Activated CD4-positive, alpha-beta T cell treated with anti-CD3 and anti-CD28 coated beads, Interleukin-2, amount 50 U/mL, for 16 hours (primary cell): ENCODE measurements at regions not wholly inside any gene's neighbourhood (a gene's known extent, or its start where the extent isn't known, plus 50 kb on each side); places are given as distances from the start of the nearest gene placed in this dataset.
"Not testable (repeated sequence)": the region's sequence is repeated elsewhere in the genome, so short reads cannot be mapped to it uniquely, and the experiment has no call there.

Source experiments
- DNase-seq: peaks from one replicate; pipeline ENCODE4 v3.0.0-alpha.2; 2020

GRCh38 chr6:74256781-74257180, 560.8 kb downstream of the CD109 start:
- no peak for DNase-seq

DNA sequence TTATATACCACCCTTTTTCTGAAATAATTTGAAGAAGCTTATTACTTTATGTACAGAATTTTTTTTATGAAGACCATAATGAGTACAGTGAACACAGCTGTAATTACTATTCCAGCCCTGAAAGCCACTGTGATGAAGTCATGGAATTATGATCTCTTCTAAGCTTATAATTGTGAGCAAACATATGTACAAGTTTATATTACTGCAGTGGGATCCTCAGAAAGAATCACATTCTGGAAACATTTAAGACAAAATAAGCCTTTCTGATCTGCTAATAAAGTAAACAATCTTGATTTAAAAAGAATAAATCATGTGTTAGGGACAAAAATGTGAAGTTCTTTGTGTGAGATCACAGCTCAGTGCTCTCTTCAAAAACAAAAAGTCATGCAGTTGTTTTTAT, 560.4 kb downstream of the CD109 start:
- no peak for DNase-seq

DNA sequence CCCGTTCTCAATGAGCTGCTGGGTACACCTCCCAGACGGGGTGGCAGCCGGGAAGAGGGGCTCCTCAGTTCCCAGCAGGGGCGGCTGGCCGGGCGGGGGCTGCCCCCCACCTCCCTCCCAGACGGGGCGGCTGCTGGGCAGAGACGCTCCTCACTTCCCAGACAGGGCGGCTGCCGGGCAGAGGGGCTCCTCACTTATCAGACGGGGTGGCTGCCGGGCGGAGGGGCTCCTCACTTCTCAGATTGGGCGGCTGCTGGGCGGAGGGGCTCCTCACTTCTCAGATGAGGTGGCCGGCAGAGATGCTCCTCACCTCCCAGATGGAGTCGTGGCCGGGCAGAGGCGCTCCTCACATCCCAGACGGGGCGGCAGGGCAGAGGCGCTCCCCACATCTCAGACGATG, 559.0 kb downstream of the CD109 start:
- not testable (repeated sequence) for DNase-seq

DNA sequence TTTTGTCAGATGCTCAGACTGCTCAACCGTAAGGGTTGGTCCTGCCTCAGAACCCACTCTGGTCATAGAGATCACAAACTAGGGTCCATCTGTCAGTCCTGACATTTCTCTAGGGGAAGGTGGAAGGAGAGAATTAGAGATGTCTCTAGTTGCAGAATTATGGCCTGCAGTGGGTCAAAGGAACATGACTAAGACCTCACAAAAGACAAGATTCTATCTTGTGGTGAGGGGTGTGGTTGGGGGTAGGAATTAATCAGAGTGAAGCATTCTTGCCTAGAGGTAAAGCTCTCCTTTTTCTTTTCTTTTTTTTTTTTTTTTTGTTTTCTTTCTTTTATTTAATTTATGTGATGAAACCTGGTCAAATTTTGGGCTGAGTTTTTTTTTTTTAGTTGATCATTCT, 558.1 kb downstream of the CD109 start:
- DNase-seq = not testable (repeated sequence)

DNA sequence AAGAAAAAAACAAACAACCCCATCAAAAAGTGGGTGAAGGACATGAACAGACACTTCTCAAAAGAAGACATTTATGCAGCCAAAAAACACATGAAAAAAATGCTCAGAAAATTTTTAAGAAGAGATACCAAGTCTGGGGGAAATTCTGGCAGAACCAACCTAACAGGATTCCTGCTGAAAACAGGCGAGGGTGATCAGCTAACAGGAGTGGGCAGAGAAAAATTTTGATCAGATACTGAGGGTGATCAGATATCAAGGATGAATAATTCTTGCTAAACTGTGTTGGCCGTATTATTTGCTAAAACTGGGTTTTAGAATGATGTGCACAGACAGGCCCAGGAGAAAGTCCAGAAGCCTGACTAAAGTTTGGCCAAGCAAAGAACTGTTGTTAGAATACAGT, 557.3 kb downstream of the CD109 start:
- no peak for DNase-seq

DNA sequence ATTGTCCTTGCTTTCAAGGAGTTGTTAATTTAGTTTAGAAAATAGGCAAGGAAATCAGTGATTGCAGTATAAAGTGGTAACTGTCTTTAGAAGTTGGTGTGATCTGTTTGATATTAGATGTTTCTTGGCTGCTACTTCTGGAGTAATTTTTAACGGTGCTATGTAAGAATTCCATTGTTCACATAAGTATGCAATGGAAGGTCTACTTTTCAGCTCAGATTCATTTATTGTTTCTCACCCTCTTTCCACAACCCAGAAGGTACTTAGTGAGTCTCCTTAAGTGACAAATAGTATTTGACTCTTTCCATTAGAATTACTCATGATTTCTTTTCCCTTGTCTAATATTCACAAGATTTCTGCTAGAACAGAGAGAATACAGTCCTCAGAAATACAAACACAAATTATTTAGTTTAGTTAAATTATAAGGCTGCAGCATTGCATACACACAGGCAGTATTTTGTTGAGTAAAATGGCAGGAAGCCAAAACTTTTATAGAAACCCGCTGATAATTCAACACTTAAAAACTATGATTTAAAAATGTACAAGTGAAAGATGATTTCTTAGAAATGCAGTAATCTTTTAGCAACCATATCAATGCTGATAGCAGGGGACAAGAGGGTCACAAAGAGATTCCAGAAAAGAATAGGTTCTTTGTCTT, 554.3 kb downstream of the CD109 start:
- DNase-seq = no peak

- no peak for DNase-seq
Measured at GRCh38 chr6:74249658-74250057, 553.7 kb downstream of the CD109 start.

- DNase-seq = no peak
Measured at GRCh38 chr6:74248966-74249365, 553.0 kb downstream of the CD109 start.

DNA sequence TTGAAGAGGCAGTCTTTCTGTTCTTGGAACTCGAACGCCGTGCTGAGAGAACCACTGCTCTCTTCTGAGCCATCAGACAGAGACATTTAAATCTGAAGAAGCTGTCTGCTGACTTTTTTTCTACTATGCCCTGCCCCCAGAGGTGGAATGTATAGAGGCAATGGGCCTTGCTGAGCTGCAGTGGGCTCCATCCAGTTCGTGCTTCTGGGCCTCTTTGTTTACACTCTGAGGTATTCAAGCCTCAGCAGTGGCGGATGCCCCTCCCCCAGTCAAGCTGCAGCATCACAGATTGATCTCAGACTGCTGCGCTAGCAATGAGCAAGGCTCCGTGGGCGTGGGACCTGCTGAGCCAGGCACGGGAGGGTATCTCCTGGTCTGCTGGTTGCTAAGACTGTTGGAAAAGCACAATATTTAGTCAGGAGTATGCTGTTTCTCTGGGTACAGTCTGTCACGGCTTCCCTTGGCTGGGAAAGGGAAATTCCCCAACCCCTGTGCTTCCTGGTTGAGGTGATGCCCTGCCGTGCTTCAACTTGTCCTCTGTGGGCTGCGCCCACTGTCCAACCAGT, 526.8 kb downstream of the CD109 start:
- DNase-seq = no peak

DNA sequence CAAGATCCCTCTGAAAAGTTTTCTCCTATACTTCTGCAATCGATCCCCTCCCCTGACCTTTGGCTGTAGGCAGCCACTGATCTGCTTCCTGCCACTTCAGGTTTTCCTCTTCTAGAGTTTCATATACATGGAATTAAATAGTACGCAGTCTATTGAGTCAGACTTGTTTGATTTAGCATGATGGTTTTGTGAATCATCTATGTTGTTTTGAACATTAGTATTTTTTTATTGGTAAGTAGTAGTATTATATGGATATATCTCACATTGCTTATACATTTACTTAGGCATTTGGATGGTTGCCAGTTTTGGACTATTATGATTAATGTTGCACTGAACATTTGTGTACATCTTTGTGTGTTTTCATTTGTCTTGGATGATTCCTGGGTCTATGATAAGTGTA, 518.0 kb downstream of the CD109 start:
- DNase-seq = no peak

DNA sequence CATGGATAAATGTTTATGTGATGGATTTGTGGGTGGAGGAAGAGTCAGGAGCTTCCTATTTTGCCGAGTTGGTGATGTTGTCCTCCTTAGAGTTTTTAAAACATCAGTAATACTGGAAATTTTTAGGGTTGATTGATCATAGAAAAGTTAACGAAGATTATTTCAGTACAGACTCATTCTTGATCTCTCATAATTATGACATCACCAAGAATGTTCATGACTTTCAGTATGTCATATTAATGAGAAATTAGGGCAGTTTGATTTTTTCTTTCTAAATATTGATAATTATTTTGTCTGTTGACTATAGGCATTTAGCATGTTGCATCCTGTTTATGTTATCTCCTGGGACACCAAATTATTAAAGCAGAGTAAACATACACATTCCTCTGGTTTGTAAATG, 512.2 kb downstream of the CD109 start:
- DNase-seq = no peak

- DNase-seq = no peak
Measured at GRCh38 chr6:74199215-74199915, 503.4 kb downstream of the CD109 start.

DNA sequence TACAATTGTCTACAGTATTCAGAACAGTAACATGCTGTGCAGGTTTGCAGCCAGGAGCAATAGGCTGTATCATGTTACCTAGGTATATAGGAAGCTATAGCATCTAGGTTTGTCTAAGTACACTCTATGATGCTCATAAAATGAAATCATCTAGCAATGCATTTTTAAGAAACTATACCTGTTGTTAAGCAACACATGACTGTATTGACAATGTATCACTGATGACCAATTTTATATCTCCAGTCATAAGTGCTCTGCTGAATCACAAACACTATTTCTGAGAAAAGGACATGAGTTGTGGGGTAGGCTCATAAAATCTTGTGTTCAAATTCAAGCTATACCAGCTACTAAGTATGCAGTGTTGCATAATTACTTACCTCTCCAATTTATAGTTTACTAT, 501.3 kb downstream of the CD109 start:
- no peak for DNase-seq

DNA sequence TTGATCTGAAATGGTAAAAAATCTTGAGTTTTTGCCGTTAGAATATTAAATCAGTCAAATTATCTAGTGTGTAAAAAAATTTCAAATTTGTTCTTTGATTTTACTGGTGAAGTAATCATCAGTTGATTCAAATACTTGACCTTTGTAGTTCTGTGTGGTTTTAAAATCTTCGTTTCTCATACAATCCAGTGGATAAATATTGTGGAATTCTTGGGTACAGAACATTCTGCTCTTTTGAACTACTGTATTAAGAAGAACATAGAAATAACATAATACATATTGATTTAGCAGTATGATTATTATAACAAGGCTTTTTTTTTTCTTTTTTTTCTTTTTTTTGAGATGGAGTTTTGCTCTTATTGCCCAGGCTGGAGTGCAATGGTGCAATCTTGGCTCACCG, 491.8 kb downstream of the CD109 start:
- DNase-seq = no peak

- DNase-seq = no peak
Measured at GRCh38 chr6:74182992-74183391, 487.0 kb downstream of the CD109 start.

DNA sequence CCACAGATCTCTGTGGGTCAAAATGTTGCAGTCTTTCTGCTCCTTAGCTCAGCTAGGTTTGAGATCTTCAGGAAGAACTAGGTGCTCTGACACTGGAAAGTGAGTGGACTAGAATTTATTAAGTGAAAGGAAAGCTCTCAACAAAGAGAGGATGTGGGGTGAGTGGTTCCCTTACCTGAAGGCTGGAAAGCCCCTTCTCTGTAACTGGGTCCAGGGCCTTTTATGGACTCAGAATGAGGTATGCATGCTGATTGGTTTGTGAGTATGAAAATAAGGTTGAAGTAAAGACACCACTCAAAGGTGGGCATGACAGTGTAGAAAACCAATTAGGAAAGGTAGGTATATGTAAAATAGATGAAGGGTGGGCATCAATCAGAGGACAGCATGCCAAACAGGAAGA, 485.5 kb downstream of the CD109 start:
- DNase-seq = no peak

DNA sequence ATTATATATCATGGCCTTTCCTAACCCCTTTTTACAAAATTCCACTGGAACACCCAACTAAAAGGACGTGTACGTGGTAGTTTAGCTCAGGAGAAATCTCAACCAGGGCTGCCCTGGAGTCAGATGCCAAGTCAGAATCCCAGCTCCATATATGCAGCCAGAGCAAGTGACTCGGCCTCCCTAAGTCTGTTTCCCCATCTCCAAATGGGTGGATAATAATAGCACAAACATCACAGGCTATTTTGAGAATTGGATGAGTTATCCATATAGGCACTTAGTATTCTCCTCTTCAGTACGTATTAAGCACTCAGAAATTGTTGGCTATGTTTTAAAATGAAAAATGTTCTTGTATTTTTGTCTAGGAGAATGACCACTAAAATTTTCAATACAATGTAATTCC, 481.5 kb downstream of the CD109 start:
- DNase-seq = no peak

- not testable (repeated sequence) for DNase-seq
Measured at GRCh38 chr6:74170550-74170949, 474.5 kb downstream of the CD109 start.

- DNase-seq = no peak
Measured at GRCh38 chr6:74170118-74170517, 474.1 kb downstream of the CD109 start.

GRCh38 chr6:74167976-74168375, 472.0 kb downstream of the CD109 start:
- no peak for DNase-seq

GRCh38 chr6:74167511-74167910, 471.5 kb downstream of the CD109 start:
- DNase-seq = no peak

GRCh38 chr6:74166849-74167248, 470.8 kb downstream of the CD109 start:
- DNase-seq = no peak

DNA sequence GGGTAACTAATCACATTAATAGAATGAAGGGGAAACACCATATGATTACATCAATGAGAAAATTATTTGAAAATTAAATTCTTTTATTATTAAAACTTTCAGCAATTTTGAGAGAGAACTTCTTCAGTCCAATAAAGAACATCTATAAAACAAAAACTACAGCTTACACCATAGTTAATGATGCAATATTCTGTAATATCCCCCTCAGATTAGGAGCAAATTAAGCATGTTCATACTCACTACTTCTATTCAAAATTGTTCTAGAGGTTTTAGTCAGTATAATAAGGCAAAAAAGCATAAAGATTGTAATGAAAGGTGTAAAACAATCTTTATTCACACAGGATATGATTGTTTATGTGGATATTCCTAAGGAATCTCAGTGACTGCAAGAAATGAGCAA, 465.4 kb downstream of the CD109 start:
- DNase-seq = no peak

DNA sequence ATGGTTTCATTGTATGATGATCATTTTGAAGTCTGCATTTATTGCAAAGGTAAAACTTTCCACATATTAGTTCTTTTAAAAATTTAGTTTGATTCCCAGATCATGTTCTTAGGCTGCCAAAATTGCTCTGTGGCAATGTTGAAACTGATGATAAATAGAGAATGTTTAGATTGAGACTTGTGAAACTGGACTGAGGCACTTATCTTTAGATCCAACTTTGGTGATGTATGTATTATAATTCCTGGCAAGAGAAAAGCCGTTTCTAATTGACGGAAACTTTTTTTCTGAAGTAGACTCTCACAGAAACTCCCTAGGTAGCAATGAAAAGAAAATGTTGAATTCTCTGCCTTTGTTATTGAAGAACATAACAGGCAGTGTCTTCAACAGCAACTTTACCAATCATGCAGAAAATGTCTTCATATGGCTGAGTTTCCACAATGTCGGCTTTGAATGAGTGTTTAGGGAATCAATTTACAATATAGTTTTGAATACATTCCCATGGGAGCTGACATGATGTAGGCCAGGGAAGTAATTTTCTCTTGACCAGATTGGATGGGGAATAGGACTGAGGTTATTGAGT, 456.2 kb downstream of the CD109 start:
- no peak for DNase-seq
